Tibial nerve (tissue), 4 donors: ENCODE measurements at regions not wholly inside any gene's neighbourhood (a gene's known extent, or its start where the extent isn't known, plus 50 kb on each side); places are given as distances from the start of the nearest gene placed in this dataset.

Experiments
- DNase-seq, 2 donors: peaks; one replicate each; pipeline ENCODE4 v3.0.0-alpha.2; 2019; ENCODE audit warnings: low spot score in 2 of 2
- H3K27ac ChIP-seq, 4 donors: fragments of 200-600 bp; sonication (generic) in 3 of 4; one replicate each; pipeline ENCODE4 v1.5.1; 2017 to 2019; ENCODE audit warnings: mild to moderate bottlenecking in 1 of 4
- H3K27me3 ChIP-seq, 2 donors: fragments of 200-600 bp; sonication (generic) in 1 of 2; one replicate each; pipeline versions ENCODE4 v1.5.1 to v1.6.0; 2017 to 2019
- H3K36me3 ChIP-seq, 3 donors: fragments of 200-600 bp; sonication (generic); one replicate each; pipeline ENCODE4 v1.5.1; 2018 to 2019
- H3K4me1 ChIP-seq, 4 donors: fragments of 200-600 bp; sonication (generic) in 3 of 4; one replicate each; pipeline ENCODE4 v1.5.1; 2017 to 2019
- H3K4me3 ChIP-seq, 4 donors: fragments of 200-600 bp; sonication (generic) in 3 of 4; one replicate each; pipeline ENCODE4 v1.5.1; 2017 to 2019; ENCODE audit warnings: mild to moderate bottlenecking in 1 of 4, moderate library complexity in 1 of 4
- H3K9me3 ChIP-seq, 4 donors: fragments of 200-600 bp; sonication (generic) in 3 of 4; one replicate each; pipeline ENCODE4 v1.5.1; 2017 to 2019
- CTCF ChIP-seq, 5 experiments: fragments of 200-600 bp in 3 of 5; fragments of 450-650 bp in 2 of 5; sonication (generic) in 3 of 5; IDR thresholded peaks; one replicate each; pipeline ENCODE4 v1.5.1; 2016 to 2019; ENCODE audit warnings: antibody characterized with exemption in 5 of 5, mild to moderate bottlenecking in 3 of 5, moderate library complexity in 2 of 5
- EP300 ChIP-seq, 2 donors: sonication (generic); formaldehyde crosslinking; IDR thresholded peaks; one replicate each; pipeline ENCODE4 v1.6.1; 2017; ENCODE audit warnings: antibody characterized with exemption in 2 of 2, mild to moderate bottlenecking in 1 of 2
- POLR2A ChIP-seq, 2 donors: fragments of 450-650 bp; IDR thresholded peaks; one replicate each; pipeline ENCODE4 v1.6.1; 2017; ENCODE audit warnings: antibody characterized with exemption in 2 of 2, mild to moderate bottlenecking in 2 of 2, moderate library complexity in 2 of 2
- WGBS, 2 donors: methylation state at CpG; one replicate each; pipeline ENCODE4 v1.1.5; 2018; 5-methylcytosine and 5-hydroxymethylcytosine counted together

- no peak for TF ChIP-seq CTCF (IDR thresholded peaks at IDR 0.05)
- no peak for TF ChIP-seq EP300 (IDR thresholded peaks at IDR 0.05)
- TF ChIP-seq POLR2A (IDR thresholded peaks at IDR 0.05) = no peak
- 62 to 65% methylated on average over 7 to 8 of the region's 8 CpGs for WGBS, 2 donors
- Histone ChIP-seq H3K4me1 (peaks cover 0 to 55% (median 15%) of the 10 kb centered on the region in 4 donors), H3K36me3 (peaks cover 0 to 53% (median 0%) of the 10 kb centered on the region in 3 donors), H3K27me3 (no peaks in the 10 kb centered on the region), H3K9me3 (no peaks in the 10 kb centered on the region), H3K4me3 (no peak overlapping the region), H3K27ac (peak overlapping the region in 2 of 4 donors; percentile 71 to 74)
- DNase-seq = no peak
Observed at GRCh38 chr12:124438437-124439056, 128.9 kb downstream of the NCOR2 start.

- TF ChIP-seq POLR2A (IDR thresholded peaks at IDR 0.05) = no peak
- no peak for TF ChIP-seq CTCF (IDR thresholded peaks at IDR 0.05)
- no peak for TF ChIP-seq EP300 (IDR thresholded peaks at IDR 0.05)
- Histone ChIP-seq H3K4me1 (peaks cover 0 to 62% (median 19%) of the 10 kb centered on the region in 4 donors), H3K27me3 (no peaks in the 10 kb centered on the region), H3K36me3 (peaks cover 0 to 54% (median 0%) of the 10 kb centered on the region in 3 donors), H3K4me3 (no peak overlapping the region), H3K9me3 (no peaks in the 10 kb centered on the region), H3K27ac (peak overlapping the region in 2 of 4 donors; percentile 43 to 50)
- 73 to 85% methylated on average over 21 to 31 of the region's 36 CpGs for WGBS, 2 donors
- DNase-seq = no peak
Observed at GRCh38 chr12:124437617-124438436, 129.6 kb downstream of the NCOR2 start.

- TF ChIP-seq POLR2A (IDR thresholded peaks at IDR 0.05) (no peak), CTCF (IDR thresholded peaks at IDR 0.05) (no peak), EP300 (IDR thresholded peaks at IDR 0.05) (no peak)
- H3K4me3 ChIP-seq = no peak overlapping the region
- peaks cover 0 to 49% (median 0%) of the 10 kb centered on the region in 3 donors for H3K36me3 ChIP-seq
- no peaks in the 10 kb centered on the region for H3K27me3 ChIP-seq
- DNase-seq = no peak
- peak overlapping the region in 1 of 4 donors; percentile 50 for H3K27ac ChIP-seq
- WGBS, 2 donors = 67 to 72% methylated on average over 7 of the region's 7 CpGs
- no peaks in the 10 kb centered on the region for H3K9me3 ChIP-seq
- peaks cover 0 to 67% (median 22%) of the 10 kb centered on the region in 4 donors for H3K4me1 ChIP-seq
Observed at GRCh38 chr12:124437121-124437520, 130.3 kb downstream of the NCOR2 start.

GRCh38 chr12:124436366-124436765 is 131.0 kb downstream of the NCOR2 start:
- H3K4me1 ChIP-seq = peaks cover 0 to 59% (median 21%) of the 10 kb centered on the region in 4 donors
- no peaks in the 10 kb centered on the region for H3K9me3 ChIP-seq
- H3K27ac ChIP-seq = peak overlapping the region in 3 of 4 donors; percentile 23 to 79 (median 42)
- no peak overlapping the region for H3K4me3 ChIP-seq
- WGBS, 2 donors = 57 to 68% methylated on average over 8 of the region's 8 CpGs
- DNase-seq = no peak
- peaks cover 0 to 41% (median 0%) of the 10 kb centered on the region in 3 donors for H3K36me3 ChIP-seq
- H3K27me3 ChIP-seq = no peaks in the 10 kb centered on the region
- no peak for TF ChIP-seq EP300 (IDR thresholded peaks at IDR 0.05)
- no peak for TF ChIP-seq POLR2A (IDR thresholded peaks at IDR 0.05)
- TF ChIP-seq CTCF (IDR thresholded peaks at IDR 0.05) = no peak
